Adrenal gland (tissue), 5 donors: ENCODE measurements at regions not wholly inside any gene's neighbourhood (a gene's known extent, or its start where the extent isn't known, plus 50 kb on each side); places are given as distances from the start of the nearest gene placed in this dataset.

ENCODE experiments used
- POLR2A ChIP-seq, 2 donors: fragments of 450-650 bp; IDR thresholded peaks; one replicate each; pipeline ENCODE4 v1.6.1; 2017; ENCODE audit warnings: antibody characterized with exemption in 2 of 2, mild to moderate bottlenecking in 2 of 2, moderate library complexity in 1 of 2
- TF ChIP-seq, protein P1 (sequence below), 6 experiments: fragments of 450-650 bp in 4 of 6; fragments of 200-600 bp in 2 of 6; sonication (generic) in 1 of 6; IDR thresholded peaks; 1 replicate in 5 of 6; 2 replicates in 1 of 6; pipeline versions ENCODE4 v1.5.1 to v1.8.0; 2016 to 2021; ENCODE audit warnings: antibody characterized with exemption in 6 of 6, mild to moderate bottlenecking in 2 of 6, moderate library complexity in 1 of 6
- donor health status: DM: no; HTN: no; CAD: no.

DNA sequence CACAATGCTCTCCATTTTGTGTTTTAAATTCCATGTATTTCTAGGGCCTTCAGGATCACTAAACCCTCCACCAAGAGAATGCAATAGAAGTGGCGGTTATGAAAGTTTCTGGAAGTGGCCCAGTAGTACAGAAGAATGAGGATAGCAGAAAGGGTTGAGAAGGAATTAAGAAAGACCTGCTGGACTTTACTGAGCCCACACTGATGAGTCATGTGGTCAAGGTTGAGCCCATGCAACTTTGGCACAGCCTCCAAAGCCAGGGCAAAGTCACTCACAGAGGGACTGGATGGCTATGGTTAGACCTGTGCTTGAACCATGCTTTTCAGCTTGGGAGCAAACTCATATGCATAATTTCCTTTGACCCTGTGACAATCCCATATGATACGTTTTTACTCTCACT, 102.9 kb upstream of the PLET1 start:
- TF ChIP-seq, protein P1, sequence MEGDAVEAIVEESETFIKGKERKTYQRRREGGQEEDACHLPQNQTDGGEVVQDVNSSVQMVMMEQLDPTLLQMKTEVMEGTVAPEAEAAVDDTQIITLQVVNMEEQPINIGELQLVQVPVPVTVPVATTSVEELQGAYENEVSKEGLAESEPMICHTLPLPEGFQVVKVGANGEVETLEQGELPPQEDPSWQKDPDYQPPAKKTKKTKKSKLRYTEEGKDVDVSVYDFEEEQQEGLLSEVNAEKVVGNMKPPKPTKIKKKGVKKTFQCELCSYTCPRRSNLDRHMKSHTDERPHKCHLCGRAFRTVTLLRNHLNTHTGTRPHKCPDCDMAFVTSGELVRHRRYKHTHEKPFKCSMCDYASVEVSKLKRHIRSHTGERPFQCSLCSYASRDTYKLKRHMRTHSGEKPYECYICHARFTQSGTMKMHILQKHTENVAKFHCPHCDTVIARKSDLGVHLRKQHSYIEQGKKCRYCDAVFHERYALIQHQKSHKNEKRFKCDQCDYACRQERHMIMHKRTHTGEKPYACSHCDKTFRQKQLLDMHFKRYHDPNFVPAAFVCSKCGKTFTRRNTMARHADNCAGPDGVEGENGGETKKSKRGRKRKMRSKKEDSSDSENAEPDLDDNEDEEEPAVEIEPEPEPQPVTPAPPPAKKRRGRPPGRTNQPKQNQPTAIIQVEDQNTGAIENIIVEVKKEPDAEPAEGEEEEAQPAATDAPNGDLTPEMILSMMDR (IDR thresholded peaks at IDR 0.05) = no peak
- TF ChIP-seq POLR2A (IDR thresholded peaks at IDR 0.05) = no peak
